Uterus (tissue), 3 donors: ENCODE measurements at regions not wholly inside any gene's neighbourhood (a gene's known extent, or its start where the extent isn't known, plus 50 kb on each side); places are given as distances from the start of the nearest gene placed in this dataset.

Source experiments
- DNase-seq, 2 donors: peaks; one replicate each; pipeline ENCODE4 v3.0.0-alpha.2; 2019 to 2020
- H3K27ac ChIP-seq, 2 donors: fragments of 200-600 bp; sonication (generic); 1 replicate in 1 of 2; 2 replicates in 1 of 2; pipeline ENCODE4 v1.5.1; 2016 to 2018
- H3K27me3 ChIP-seq, 2 donors: fragments of 200-600 bp; sonication (generic); one replicate each; pipeline ENCODE4 v1.5.1; 2018 to 2019; ENCODE audit warnings: control low read depth in 1 of 2
- H3K36me3 ChIP-seq, 2 donors: fragments of 200-600 bp; sonication (generic); one replicate each; pipeline ENCODE4 v1.5.1; 2019; ENCODE audit warnings: control low read depth in 1 of 2
- H3K4me1 ChIP-seq, 2 donors: fragments of 200-600 bp; sonication (generic); one replicate each; pipeline ENCODE4 v1.5.1; 2018 to 2019; ENCODE audit warnings: control low read depth in 1 of 2
- H3K4me3 ChIP-seq, 2 donors: fragments of 200-600 bp; sonication (generic); 1 replicate in 1 of 2; 2 replicates in 1 of 2; pipeline ENCODE4 v1.5.1; 2018 to 2019; ENCODE audit warnings: mild to moderate bottlenecking in 1 of 2
- H3K9me3 ChIP-seq, 2 donors: fragments of 200-600 bp; sonication (generic); one replicate each; pipeline ENCODE4 v1.5.1; 2019; ENCODE audit warnings: control low read depth in 1 of 2
- CTCF ChIP-seq, 4 experiments: fragments of 200-600 bp in 2 of 4; fragments of 450-650 bp in 2 of 4; sonication (generic) in 2 of 4; IDR thresholded peaks; one replicate each; pipeline ENCODE4 v1.5.1; 2016 to 2019; ENCODE audit warnings: antibody characterized with exemption in 4 of 4, mild to moderate bottlenecking in 2 of 4, moderate library complexity in 1 of 4
- POLR2A ChIP-seq, 2 donors: fragments of 450-650 bp; IDR thresholded peaks; one replicate each; pipeline ENCODE4 v1.6.1; 2016; ENCODE audit warnings: antibody characterized with exemption in 2 of 2, mild to moderate bottlenecking in 1 of 2, moderate library complexity in 1 of 2
- intact Hi-C: fragments of 100-400 bp; cut with DNase I; formaldehyde crosslinking; loops from one replicate; pipeline ENCODE4 v1.15.1; 2023; ENCODE audit warnings: low total_unique reads
- donor health status: DM: yes; HTN: yes; CAD: no.

GRCh38 chr4:20451986-20452385 lies 200.3 kb downstream of the SLIT2 start:
- intact Hi-C loops: no loop called here
- no peaks in the 10 kb centered on the region for H3K27me3 ChIP-seq
- no peak overlapping the region for H3K4me3 ChIP-seq
- no peak overlapping the region for H3K27ac ChIP-seq
- no peaks in the 10 kb centered on the region for H3K4me1 ChIP-seq
- DNase-seq: no peak
- TF ChIP-seq POLR2A (IDR thresholded peaks at IDR 0.05) (no peak), CTCF (IDR thresholded peaks at IDR 0.05) (no peak)
- no peaks in the 10 kb centered on the region for H3K36me3 ChIP-seq
- H3K9me3 ChIP-seq: no peaks in the 10 kb centered on the region

DNA sequence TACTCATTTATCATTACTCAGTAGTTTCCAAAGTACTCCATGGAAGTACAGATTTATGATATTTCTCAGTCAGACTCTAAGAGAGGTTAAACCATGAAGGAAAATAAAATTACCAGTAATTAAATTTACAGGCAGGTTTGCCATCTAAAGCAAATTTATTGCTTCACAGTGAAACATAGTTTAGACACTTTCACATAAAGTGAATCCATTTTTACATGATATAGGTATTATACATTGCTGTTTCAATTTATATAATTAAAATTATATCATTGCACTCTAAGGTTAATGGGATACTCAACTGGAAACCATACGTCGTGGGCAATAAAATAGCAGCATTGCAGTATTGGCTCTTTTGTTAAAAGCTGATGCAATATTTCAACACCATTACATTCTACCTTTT lies 202.8 kb downstream of the SLIT2 start:
- no peak for DNase-seq
- Histone ChIP-seq H3K4me1 (no peaks in the 10 kb centered on the region), H3K36me3 (no peaks in the 10 kb centered on the region), H3K9me3 (no peaks in the 10 kb centered on the region), H3K27me3 (no peaks in the 10 kb centered on the region), H3K4me3 (no peak overlapping the region), H3K27ac (no peak overlapping the region)
- no peak for TF ChIP-seq CTCF (IDR thresholded peaks at IDR 0.05)
- TF ChIP-seq POLR2A (IDR thresholded peaks at IDR 0.05): no peak
- intact Hi-C loops: no loop called here

DNA sequence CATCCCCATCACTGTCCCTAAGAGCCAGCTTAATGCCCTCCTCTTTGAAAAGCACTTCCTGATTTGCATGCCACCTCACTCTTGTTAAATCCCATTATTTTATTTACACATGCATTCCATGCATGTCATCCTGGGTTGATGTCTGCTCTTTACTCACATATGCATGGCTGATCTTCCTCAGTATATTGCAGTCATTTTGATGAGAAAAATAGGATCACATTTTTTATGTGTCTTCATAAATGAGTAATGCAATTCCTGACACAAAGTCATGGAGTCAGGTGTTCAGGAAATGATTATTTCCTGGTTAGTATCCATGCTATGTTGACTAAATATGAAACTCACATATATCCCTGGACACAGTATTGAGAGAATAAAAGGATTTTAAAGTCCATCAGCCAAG lies 204.7 kb downstream of the SLIT2 start:
- no peaks in the 10 kb centered on the region for H3K27me3 ChIP-seq
- no peak overlapping the region for H3K27ac ChIP-seq
- intact Hi-C loops: no loop called here
- TF ChIP-seq CTCF (IDR thresholded peaks at IDR 0.05) (no peak), POLR2A (IDR thresholded peaks at IDR 0.05) (no peak)
- no peak overlapping the region for H3K4me3 ChIP-seq
- H3K9me3 ChIP-seq: no peaks in the 10 kb centered on the region
- H3K36me3 ChIP-seq: no peaks in the 10 kb centered on the region
- DNase-seq: no peak
- H3K4me1 ChIP-seq: no peaks in the 10 kb centered on the region

GRCh38 chr4:20462426-20463175 lies 210.9 kb downstream of the SLIT2 start:
- Histone ChIP-seq H3K4me1 (no peaks in the 10 kb centered on the region), H3K27me3 (no peaks in the 10 kb centered on the region), H3K9me3 (no peaks in the 10 kb centered on the region), H3K4me3 (no peak overlapping the region), H3K36me3 (no peaks in the 10 kb centered on the region), H3K27ac (no peak overlapping the region)
- no peak for TF ChIP-seq POLR2A (IDR thresholded peaks at IDR 0.05)
- TF ChIP-seq CTCF (IDR thresholded peaks at IDR 0.05): no peak
- intact Hi-C loops: no loop called here
- DNase-seq: no peak

DNA sequence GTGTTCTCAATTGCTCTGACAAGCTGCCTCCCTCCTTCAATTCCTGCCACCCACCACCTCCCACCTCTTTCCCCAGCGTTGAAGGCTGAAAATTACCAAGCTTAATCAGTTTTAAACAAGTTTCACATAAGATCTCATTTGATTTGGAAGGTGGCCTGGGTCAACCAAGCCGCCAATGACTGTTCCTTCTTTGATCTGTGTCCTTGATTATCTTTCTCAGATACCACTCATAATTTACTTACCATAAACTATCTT lies 211.4 kb downstream of the SLIT2 start:
- no peak for TF ChIP-seq POLR2A (IDR thresholded peaks at IDR 0.05)
- TF ChIP-seq CTCF (IDR thresholded peaks at IDR 0.05): no peak
- H3K4me1 ChIP-seq: no peaks in the 10 kb centered on the region
- no peaks in the 10 kb centered on the region for H3K36me3 ChIP-seq
- no peak overlapping the region for H3K4me3 ChIP-seq
- no peaks in the 10 kb centered on the region for H3K9me3 ChIP-seq
- no peaks in the 10 kb centered on the region for H3K27me3 ChIP-seq
- intact Hi-C loops: no loop called here
- DNase-seq: no peak
- H3K27ac ChIP-seq: no peak overlapping the region
